ENCODE measurements at regions not wholly inside any gene's neighbourhood (a gene's known extent, or its start where the extent isn't known, plus 50 kb on each side); places are given as distances from the start of the nearest gene placed in this dataset.

DNA sequence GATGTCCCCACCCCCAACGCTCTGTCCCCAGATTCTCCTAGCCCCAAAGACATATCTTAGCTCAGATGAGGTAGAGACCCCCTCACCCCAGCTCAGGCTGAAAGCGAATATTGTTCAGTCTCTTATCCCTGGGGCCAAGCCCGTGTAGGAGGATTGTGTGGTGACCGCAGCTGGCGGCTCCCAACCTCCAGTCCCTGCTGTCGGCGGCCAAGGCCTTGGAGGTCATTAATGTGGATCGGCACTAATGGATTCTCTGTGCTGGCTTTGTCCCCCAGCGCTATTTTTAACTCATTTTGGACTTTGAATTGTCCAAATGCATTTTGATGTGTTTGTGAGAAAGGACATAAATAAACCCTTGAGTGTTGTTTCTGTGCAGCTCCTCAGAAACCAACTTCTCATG lies 124.2 kb downstream of the UQCRFS1 start:
- H3K9me3 Mint-ChIP-seq: no peaks in the 10 kb centered on the region
- peaks cover 8 to 17% of the 10 kb centered on the region in 2 donors for H3K27me3 Mint-ChIP-seq
- H3K36me3 Mint-ChIP-seq: no peaks in the 10 kb centered on the region
- no peak for ATAC-seq
- H3K4me1 Mint-ChIP-seq (ENCODE audit: low read depth in 2 of 2): peaks cover 0 to 5% of the 10 kb centered on the region in 2 donors
- no peak overlapping the region for H3K4me3 Mint-ChIP-seq
- no peak for DNase-seq (ENCODE audit: low spot score)
- no peak overlapping the region for H3K27ac Mint-ChIP-seq

DNA sequence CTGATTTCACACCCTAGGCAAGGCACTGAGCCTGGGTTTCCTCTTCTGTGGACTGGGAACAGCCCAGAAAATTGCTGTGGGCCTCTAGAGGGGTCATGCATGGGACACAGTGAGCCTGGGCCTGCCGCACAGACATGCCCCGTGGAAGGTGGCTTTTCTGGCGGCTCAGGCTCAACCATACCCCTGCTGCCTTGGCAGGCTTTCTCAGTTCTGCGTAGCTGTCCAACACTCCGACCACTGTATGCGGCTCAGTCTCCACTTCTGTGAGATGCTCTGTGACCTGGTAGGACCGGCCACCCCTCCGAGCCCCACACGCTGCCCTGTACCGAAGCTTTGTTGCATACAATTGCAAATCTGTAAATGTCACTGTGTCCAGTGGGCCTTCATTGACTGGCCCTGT lies 126.3 kb downstream of the UQCRFS1 start:
- peaks cover 8 to 17% of the 10 kb centered on the region in 2 donors for H3K27me3 Mint-ChIP-seq
- H3K4me3 Mint-ChIP-seq: no peak overlapping the region
- peaks cover 0 to 5% of the 10 kb centered on the region in 2 donors for H3K4me1 Mint-ChIP-seq (ENCODE audit: low read depth in 2 of 2)
- no peak for ATAC-seq
- no peaks in the 10 kb centered on the region for H3K9me3 Mint-ChIP-seq
- H3K36me3 Mint-ChIP-seq: no peaks in the 10 kb centered on the region
- H3K27ac Mint-ChIP-seq: no peak overlapping the region
- DNase-seq (ENCODE audit: low spot score): no peak

DNA sequence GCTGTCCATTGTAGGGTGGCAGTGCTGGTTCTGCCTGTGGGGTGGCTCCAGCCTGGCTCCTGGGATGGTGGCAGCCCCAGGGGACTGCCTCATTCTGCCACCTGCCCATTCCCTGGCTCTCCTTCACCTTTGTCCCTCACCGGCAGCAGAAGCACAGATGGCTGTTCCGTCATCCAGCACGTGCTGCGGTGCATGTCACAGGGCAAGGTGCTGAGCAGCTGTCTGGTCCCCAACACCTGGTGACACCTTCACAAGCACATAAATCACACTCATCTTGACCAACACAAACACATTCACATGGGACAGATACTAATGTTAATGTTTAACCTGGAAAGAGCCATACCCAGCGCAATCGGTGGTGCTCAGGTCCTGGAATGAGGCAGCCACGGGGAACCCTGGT lies 126.8 kb downstream of the UQCRFS1 start:
- Mint-ChIP-seq H3K36me3 (no peaks in the 10 kb centered on the region), H3K9me3 (no peaks in the 10 kb centered on the region), H3K27ac (no peak overlapping the region), H3K27me3 (peaks cover 8 to 17% of the 10 kb centered on the region in 2 donors), H3K4me3 (no peak overlapping the region), H3K4me1 (ENCODE audit: low read depth in 2 of 2) (peaks cover 0 to 5% of the 10 kb centered on the region in 2 donors)
- ATAC-seq (no peak), DNase-seq (ENCODE audit: low spot score) (no peak)

DNA sequence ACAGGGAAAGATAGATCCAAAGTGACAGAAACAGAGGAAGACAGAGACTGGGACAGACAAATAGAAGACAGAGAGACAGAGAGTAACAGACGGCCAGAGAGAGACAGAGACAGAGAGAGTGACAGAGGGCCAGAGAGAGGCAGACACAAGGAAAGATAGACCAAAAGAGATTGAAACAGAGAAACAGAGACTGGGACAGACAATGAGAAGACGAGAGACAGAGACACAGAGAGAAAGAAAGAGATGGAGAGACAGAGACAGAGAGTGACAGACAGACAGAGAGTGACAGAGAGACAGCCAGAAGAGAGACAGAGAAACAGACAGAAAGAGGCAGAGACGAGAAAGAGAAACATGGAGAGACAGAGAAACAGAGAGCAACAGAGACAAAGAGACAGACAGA lies 127.3 kb downstream of the UQCRFS1 start:
- peaks cover 11 to 17% of the 10 kb centered on the region in 2 donors for H3K27me3 Mint-ChIP-seq
- no peaks in the 10 kb centered on the region for H3K36me3 Mint-ChIP-seq
- H3K4me1 Mint-ChIP-seq (ENCODE audit: low read depth in 2 of 2): peaks cover 0 to 11% of the 10 kb centered on the region in 2 donors

DNA sequence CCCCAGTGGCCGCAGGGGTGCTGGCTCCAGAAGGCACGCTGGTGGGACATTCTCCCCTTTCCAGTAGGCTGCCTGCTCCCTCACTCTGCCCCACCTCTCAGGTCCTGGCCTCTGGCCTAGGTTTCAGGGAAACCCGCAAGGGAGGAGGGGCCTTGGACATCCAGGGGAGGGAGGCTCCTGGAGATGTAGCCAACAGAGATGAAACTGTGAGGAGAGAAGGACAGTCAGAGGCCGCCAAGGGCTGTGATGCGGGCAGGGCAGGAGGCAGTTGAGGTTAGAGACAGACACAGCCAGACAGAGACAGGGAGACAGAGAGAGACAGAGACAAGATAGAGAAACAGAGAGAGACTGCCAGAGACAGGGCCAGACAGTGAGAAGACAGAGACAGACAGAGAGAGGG lies 127.7 kb downstream of the UQCRFS1 start:
- peaks cover 11 to 17% of the 10 kb centered on the region in 2 donors for H3K27me3 Mint-ChIP-seq
- H3K4me3 Mint-ChIP-seq: no peak overlapping the region
- ATAC-seq (no peak), DNase-seq (ENCODE audit: low spot score) (no peak)
- H3K36me3 Mint-ChIP-seq: no peaks in the 10 kb centered on the region
- H3K4me1 Mint-ChIP-seq (ENCODE audit: low read depth in 2 of 2): peaks cover 0 to 11% of the 10 kb centered on the region in 2 donors
- H3K27ac Mint-ChIP-seq: no peak overlapping the region
- H3K9me3 Mint-ChIP-seq: no peaks in the 10 kb centered on the region

More for the DNA sequence above, 127.3 kb downstream of the UQCRFS1 start:
- Mint-ChIP-seq H3K27ac (no peak overlapping the region), H3K9me3 (no peaks in the 10 kb centered on the region), H3K4me3 (no peak overlapping the region)
- DNase-seq (ENCODE audit: low spot score) (no peak), ATAC-seq (no peak)

DNA sequence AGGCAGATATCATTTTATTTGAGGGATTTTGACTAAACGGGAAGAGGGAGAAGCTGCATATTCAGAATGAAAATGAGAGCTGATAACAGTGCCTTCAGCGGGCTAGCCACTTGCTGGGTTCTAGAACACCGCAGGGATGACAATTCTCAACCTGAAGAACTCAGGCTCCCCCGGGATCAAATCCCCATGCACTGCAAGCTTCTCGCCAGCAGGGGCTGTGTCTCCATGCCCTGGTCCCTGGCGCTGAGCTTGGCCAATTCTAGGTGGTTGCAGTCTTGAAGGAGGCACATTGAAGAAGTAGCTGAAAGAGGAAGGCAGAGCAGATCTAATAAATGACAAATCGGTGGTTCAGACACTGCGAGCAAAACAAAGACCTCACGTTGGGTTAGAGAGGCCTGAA lies 128.7 kb downstream of the UQCRFS1 start:
- H3K36me3 Mint-ChIP-seq: no peaks in the 10 kb centered on the region

DNA sequence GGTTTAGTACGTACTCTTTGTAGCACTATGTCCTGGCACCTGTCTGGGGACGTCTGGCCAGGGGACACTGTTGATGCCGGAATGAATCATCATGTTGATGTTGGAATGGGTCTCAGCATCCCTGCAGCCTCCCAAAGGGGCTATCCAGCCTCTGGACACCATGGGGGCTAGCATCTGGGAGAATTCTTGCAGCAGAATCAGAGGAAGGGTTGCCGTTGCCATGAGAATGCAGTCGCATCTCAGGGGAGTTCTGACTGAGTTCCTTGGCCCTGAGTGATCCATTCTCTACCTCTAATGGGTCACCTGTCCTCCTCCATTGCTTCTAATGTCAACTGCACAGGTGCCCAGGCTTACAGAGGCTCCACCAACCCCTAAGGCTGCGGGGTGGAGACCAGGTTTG lies 129.1 kb downstream of the UQCRFS1 start:
- H3K4me3 Mint-ChIP-seq: no peak overlapping the region
- ATAC-seq: no peak
- H3K4me1 Mint-ChIP-seq (ENCODE audit: low read depth in 2 of 2): peaks cover 0 to 11% of the 10 kb centered on the region in 2 donors
- no peak overlapping the region for H3K27ac Mint-ChIP-seq
- no peak for DNase-seq (ENCODE audit: low spot score)
- H3K36me3 Mint-ChIP-seq: no peaks in the 10 kb centered on the region
- H3K27me3 Mint-ChIP-seq: peaks cover 11 to 17% of the 10 kb centered on the region in 2 donors
- H3K9me3 Mint-ChIP-seq: no peaks in the 10 kb centered on the region

More for the DNA sequence above, 128.7 kb downstream of the UQCRFS1 start:
- no peak overlapping the region for H3K27ac Mint-ChIP-seq
- DNase-seq (ENCODE audit: low spot score) (no peak), ATAC-seq (no peak)
- peaks cover 0 to 11% of the 10 kb centered on the region in 2 donors for H3K4me1 Mint-ChIP-seq (ENCODE audit: low read depth in 2 of 2)
- no peak overlapping the region for H3K4me3 Mint-ChIP-seq
- H3K9me3 Mint-ChIP-seq: no peaks in the 10 kb centered on the region
- H3K27me3 Mint-ChIP-seq: peaks cover 11 to 17% of the 10 kb centered on the region in 2 donors

DNA sequence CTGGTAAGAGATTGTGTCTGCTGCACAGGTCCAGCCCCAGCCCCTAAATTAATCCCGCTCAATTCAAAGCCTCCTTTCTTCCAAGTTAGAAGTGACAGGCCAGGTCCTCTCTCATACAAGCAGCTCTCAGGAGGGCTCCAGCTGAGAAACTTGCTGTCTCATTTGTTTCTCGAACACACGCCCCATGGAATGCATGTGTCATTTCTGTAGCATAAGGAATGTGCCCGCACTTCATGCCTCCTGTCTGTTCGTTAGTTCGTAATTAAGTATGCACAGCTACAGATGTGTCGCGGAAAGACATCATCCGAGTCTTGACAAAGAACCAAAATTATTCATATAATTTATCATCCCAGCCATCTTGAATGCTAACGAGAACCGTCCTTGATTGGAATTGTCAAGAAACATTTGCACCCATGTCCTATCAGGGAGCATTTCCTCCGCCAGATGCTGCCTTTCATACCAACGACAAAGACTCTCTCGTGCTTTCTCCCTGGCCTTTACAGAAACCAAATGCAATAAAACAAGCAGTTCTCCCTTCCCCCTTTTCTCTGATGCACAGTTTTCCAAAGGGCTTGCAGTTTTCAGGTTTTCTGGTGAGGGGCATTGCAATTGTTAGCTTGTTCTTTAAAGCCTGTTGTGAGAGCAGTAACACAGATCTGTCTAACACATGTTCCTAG lies 133.5 kb downstream of the UQCRFS1 start:
- no peaks in the 10 kb centered on the region for H3K9me3 Mint-ChIP-seq
- H3K4me1 Mint-ChIP-seq (ENCODE audit: low read depth in 2 of 2): peaks cover 0 to 11% of the 10 kb centered on the region in 2 donors
- H3K4me3 Mint-ChIP-seq: no peak overlapping the region
- no peak for ATAC-seq
- H3K27ac Mint-ChIP-seq: no peak overlapping the region
- DNase-seq (ENCODE audit: low spot score): no peak
- H3K27me3 Mint-ChIP-seq: peaks cover 5 to 6% of the 10 kb centered on the region in 2 donors
- no peaks in the 10 kb centered on the region for H3K36me3 Mint-ChIP-seq

DNA sequence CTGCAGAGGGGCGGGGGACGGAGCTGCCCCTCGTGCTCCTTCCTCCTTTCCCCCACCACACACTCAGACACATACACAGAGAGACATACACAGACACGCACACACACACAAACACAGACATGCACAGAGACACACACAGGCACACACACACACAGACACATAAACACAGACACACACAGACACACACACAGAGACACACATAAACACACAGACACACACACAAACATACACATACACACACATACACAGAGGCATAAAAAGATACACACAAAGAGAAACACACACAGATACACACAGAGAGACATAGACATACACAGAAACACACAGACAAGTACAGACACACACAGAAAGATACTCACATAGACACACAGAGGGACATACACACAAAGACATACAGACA lies 136.0 kb downstream of the UQCRFS1 start:
- DNase-seq (ENCODE audit: low spot score) (no peak), ATAC-seq (no peak)
- H3K27ac Mint-ChIP-seq: no peak overlapping the region
- H3K9me3 Mint-ChIP-seq: no peaks in the 10 kb centered on the region
- H3K27me3 Mint-ChIP-seq: peaks cover 0 to 3% of the 10 kb centered on the region in 2 donors
- H3K4me3 Mint-ChIP-seq: no peak overlapping the region
- no peaks in the 10 kb centered on the region for H3K36me3 Mint-ChIP-seq
- H3K4me1 Mint-ChIP-seq (ENCODE audit: low read depth in 2 of 2): peaks cover 0 to 6% of the 10 kb centered on the region in 2 donors

DNA sequence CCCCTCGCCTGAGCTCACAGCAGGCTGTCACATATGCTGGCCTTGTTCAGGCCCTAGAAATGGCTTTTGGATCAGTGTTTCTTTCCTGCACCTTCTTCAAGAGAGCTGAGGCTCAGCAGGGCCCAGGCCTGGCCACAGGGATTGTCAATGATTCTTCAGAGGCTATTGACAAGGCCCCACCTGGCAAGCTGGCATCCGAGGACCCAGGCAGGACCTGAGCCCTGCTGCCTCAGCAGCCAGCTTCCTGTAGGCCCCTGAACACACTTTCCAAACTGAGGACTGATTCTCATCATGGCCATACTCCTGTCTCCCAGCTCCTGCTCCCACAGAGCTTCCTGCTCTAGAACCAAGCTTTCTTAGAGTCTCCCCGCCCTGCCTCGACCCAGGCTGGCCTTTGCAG lies 136.8 kb downstream of the UQCRFS1 start:
- ATAC-seq: no peak

DNA sequence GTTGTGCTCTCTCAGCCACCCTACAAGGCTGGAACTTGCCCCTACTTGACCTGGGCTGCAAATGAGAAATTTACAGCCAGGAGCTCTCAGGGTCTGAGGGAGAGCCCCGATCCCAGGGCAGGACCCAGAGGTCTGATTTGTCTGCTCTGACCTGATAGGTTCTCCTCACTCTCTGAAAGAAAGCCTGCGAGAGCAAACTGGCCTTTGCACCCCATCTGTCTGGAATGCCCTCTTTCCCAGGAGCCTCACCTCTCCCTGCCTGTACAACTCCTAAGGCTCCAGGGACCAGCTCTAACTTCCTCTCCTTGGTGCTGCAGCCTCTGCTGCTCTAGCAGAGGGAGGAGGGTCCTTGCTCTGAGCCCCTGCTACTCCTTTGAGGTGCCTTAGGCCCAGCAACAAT lies 137.8 kb downstream of the UQCRFS1 start:
- no peaks in the 10 kb centered on the region for H3K4me1 Mint-ChIP-seq (ENCODE audit: low read depth in 2 of 2)
- no peaks in the 10 kb centered on the region for H3K9me3 Mint-ChIP-seq
- DNase-seq (ENCODE audit: low spot score) (no peak), ATAC-seq (no peak)
- H3K36me3 Mint-ChIP-seq: no peaks in the 10 kb centered on the region
- no peak overlapping the region for H3K4me3 Mint-ChIP-seq
- H3K27me3 Mint-ChIP-seq: no peaks in the 10 kb centered on the region
- no peak overlapping the region for H3K27ac Mint-ChIP-seq

More for the DNA sequence above, 136.8 kb downstream of the UQCRFS1 start:
- H3K27ac Mint-ChIP-seq: no peak overlapping the region
- peaks cover 0 to 3% of the 10 kb centered on the region in 2 donors for H3K27me3 Mint-ChIP-seq
- DNase-seq (ENCODE audit: low spot score): no peak
- peaks cover 0 to 6% of the 10 kb centered on the region in 2 donors for H3K4me1 Mint-ChIP-seq (ENCODE audit: low read depth in 2 of 2)
- no peak overlapping the region for H3K4me3 Mint-ChIP-seq
- H3K36me3 Mint-ChIP-seq: no peaks in the 10 kb centered on the region
- H3K9me3 Mint-ChIP-seq: no peaks in the 10 kb centered on the region

DNA sequence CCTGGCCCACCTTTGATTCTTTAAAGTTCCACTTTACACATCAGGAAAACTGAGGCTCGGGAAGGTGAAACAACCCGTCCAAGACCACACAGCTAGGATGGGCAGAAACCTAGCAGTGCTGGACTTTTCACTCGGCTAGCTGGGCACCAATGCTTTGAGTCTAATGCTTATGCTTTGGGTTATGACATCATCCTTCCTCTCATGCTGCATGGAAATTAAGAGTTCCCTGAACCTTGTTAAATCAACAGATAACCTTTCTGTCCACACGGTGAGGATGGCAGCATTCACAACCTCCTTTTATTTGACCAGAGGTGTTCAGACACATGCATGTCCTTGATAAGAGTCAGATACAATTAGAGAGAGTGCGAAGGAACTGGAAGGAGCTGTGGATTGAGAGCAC lies 138.4 kb downstream of the UQCRFS1 start:
- ATAC-seq: no peak
- no peak for DNase-seq (ENCODE audit: low spot score)

DNA sequence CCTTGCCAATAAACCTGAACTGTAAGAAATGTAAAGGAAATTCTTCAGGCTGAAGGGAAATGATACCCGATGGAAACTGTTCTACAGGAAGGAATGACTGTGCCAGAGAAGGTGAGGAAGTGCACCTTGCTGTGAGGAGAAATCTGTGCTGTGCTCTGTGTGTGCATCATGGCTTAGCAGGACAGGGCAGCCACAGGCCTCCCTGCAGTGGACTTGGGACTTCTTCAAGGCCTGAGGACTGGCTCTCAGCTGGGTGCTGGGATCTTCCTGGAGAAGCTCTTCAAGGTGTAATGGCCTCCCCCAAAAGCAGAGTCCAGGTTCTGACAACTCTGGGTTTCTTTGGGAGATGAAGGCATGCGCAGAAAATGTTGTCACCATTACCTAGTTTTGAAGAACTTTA lies 145.1 kb downstream of the UQCRFS1 start:
- no peak for DNase-seq (ENCODE audit: low spot score)
- Mint-ChIP-seq H3K9me3 (no peaks in the 10 kb centered on the region), H3K27ac (no peak overlapping the region), H3K4me1 (ENCODE audit: low read depth in 2 of 2) (no peaks in the 10 kb centered on the region), H3K4me3 (no peak overlapping the region), H3K36me3 (no peaks in the 10 kb centered on the region), H3K27me3 (peaks cover 0 to 8% of the 10 kb centered on the region in 2 donors)
- no peak for ATAC-seq

More for the DNA sequence above, 138.4 kb downstream of the UQCRFS1 start:
- Mint-ChIP-seq H3K4me1 (ENCODE audit: low read depth in 2 of 2) (no peaks in the 10 kb centered on the region), H3K36me3 (no peaks in the 10 kb centered on the region), H3K27me3 (peaks cover 0 to 2% of the 10 kb centered on the region in 2 donors), H3K4me3 (no peak overlapping the region), H3K27ac (no peak overlapping the region), H3K9me3 (no peaks in the 10 kb centered on the region)

DNA sequence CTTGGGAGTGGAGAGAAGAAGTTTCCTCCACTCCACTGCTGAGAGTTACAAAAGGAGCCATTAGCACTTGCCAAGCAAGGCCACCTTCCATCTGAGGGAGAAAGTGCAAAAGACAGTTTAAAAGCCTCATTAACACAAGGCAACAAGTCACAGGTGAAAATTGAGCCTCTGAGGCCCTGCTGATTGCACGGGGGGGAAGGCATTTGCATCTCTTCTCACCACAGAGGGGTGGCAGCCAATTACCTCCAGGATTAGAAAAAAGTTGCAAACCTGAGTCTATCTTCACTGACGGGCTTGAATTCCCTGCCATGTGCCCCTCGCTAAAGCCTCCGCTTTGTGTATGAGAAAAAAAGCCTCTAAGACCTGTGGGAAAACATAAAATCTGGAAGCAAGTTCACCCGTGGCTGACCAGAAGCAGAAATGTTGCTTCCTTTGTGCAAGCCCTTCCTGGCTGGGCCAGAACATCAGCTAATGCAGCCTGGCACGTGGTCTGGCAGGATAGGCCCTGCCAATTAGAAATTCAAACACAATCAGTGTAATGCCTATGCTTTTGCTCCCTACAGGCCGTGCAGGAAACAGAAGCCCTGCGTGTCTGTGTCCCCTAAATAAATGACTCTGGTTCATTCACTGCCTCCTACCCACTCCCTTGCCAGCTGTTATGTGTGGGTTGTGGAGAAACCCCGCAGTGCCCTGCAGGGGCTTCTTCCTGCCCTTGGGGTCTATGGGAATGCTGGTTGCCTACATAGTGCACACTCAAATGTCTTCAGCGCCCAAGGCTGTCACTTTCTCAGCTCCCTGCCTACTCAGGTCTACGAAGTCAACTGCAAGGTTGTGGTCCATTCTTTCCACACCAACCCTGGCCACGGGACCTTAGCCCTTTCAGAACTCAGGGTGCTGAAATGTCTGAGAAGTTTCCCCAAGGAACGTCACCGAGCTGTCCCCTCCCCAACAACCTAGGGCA lies 150.2 kb downstream of the UQCRFS1 start:
- peaks cover 0 to 9% of the 10 kb centered on the region in 2 donors for H3K27me3 Mint-ChIP-seq
- no peaks in the 10 kb centered on the region for H3K9me3 Mint-ChIP-seq
- H3K4me1 Mint-ChIP-seq (ENCODE audit: low read depth in 2 of 2): no peaks in the 10 kb centered on the region
- H3K27ac Mint-ChIP-seq: no peak overlapping the region
- no peak overlapping the region for H3K4me3 Mint-ChIP-seq
- ATAC-seq (no peak), DNase-seq (ENCODE audit: low spot score) (no peak)
- H3K36me3 Mint-ChIP-seq: no peaks in the 10 kb centered on the region
